ENCODE measurements at regions not wholly inside any gene's neighbourhood (a gene's known extent, or its start where the extent isn't known, plus 50 kb on each side); places are given as distances from the start of the nearest gene placed in this dataset.

GRCh38 chr12:25034676-25035075 lies 85.8 kb upstream of the BCAT1 start:
- Histone ChIP-seq H4K20me1 (ENCODE audit: control insufficient read depth, extremely low read depth, insufficient read depth, low read length) (no peaks in the 10 kb centered on the region), H3K27ac (ENCODE audit: insufficient read depth, low read length) (no peak overlapping the region), H3K36me3 (ENCODE audit: control insufficient read depth, insufficient read depth, low read length) (no peaks in the 10 kb centered on the region), H3K27me3 (ENCODE audit: control insufficient read depth, insufficient read depth, low read length) (peaks cover 6% of the 10 kb centered on the region), H3K4me1 (ENCODE audit: control insufficient read depth, extremely low read depth, insufficient read depth, low read length) (no peaks in the 10 kb centered on the region), H2AFZ (ENCODE audit: low read length) (no peak overlapping the region), H3K79me2 (ENCODE audit: control insufficient read depth, insufficient read depth, low read length) (no peaks in the 10 kb centered on the region), H3K9me3 (ENCODE audit: control insufficient read depth, insufficient read depth, low read depth, low read length) (no peaks in the 10 kb centered on the region), H3K4me3 (replicated peaks in 1 of 4; ENCODE audit: control extremely low read depth in 1 of 4, insufficient read depth in 1 of 4, low read depth in 3 of 4, low read length in 4 of 4) (no peak overlapping the region), H3K9ac (ENCODE audit: insufficient read depth, low read length) (no peak overlapping the region), H3K4me2 (ENCODE audit: extremely low read depth, insufficient read depth, low read length) (no peak overlapping the region)
- no peak for DNase-seq (ENCODE audit: low read depth in 2 of 2)
- TF ChIP-seq CTCF (conservative IDR thresholded peaks at IDR 0.05 in 1 of 2, IDR thresholded peaks at IDR 0.05 in 1 of 2; ENCODE audit: low read depth in 1 of 2, low read length in 2 of 2) (no peak), EZH2 (IDR thresholded peaks at IDR 0.05; ENCODE audit: low read length, missing control alignments) (no peak)

GRCh38 chr12:25025951-25026490 lies 77.1 kb upstream of the BCAT1 start:
- Histone ChIP-seq H2AFZ (ENCODE audit: low read length) (no peak overlapping the region), H3K4me1 (ENCODE audit: control insufficient read depth, extremely low read depth, insufficient read depth, low read length) (no peaks in the 10 kb centered on the region), H3K27me3 (ENCODE audit: control insufficient read depth, insufficient read depth, low read length) (no peaks in the 10 kb centered on the region), H3K9ac (ENCODE audit: insufficient read depth, low read length) (no peak overlapping the region), H3K36me3 (ENCODE audit: control insufficient read depth, insufficient read depth, low read length) (no peaks in the 10 kb centered on the region), H4K20me1 (ENCODE audit: control insufficient read depth, extremely low read depth, insufficient read depth, low read length) (no peaks in the 10 kb centered on the region), H3K79me2 (ENCODE audit: control insufficient read depth, insufficient read depth, low read length) (no peaks in the 10 kb centered on the region), H3K4me2 (ENCODE audit: extremely low read depth, insufficient read depth, low read length) (no peak overlapping the region), H3K27ac (ENCODE audit: insufficient read depth, low read length) (no peak overlapping the region), H3K4me3 (replicated peaks in 1 of 4; ENCODE audit: control extremely low read depth in 1 of 4, insufficient read depth in 1 of 4, low read depth in 3 of 4, low read length in 4 of 4) (no peak overlapping the region), H3K9me3 (ENCODE audit: control insufficient read depth, insufficient read depth, low read depth, low read length) (no peaks in the 10 kb centered on the region)
- no peak for TF ChIP-seq CTCF (conservative IDR thresholded peaks at IDR 0.05 in 1 of 2, IDR thresholded peaks at IDR 0.05 in 1 of 2; ENCODE audit: low read depth in 1 of 2, low read length in 2 of 2)
- TF ChIP-seq EZH2 (IDR thresholded peaks at IDR 0.05; ENCODE audit: low read length, missing control alignments), result no peak
- DNase-seq (ENCODE audit: low read depth in 2 of 2), result no peak

GRCh38 chr12:25025260-25025659 lies 76.4 kb upstream of the BCAT1 start:
- H3K9ac ChIP-seq (ENCODE audit: insufficient read depth, low read length), result no peak overlapping the region

More at GRCh38 chr12:25025260-25025659, 76.4 kb upstream of the BCAT1 start:
- Histone ChIP-seq H4K20me1 (ENCODE audit: control insufficient read depth, extremely low read depth, insufficient read depth, low read length) (no peaks in the 10 kb centered on the region), H2AFZ (ENCODE audit: low read length) (no peak overlapping the region), H3K27me3 (ENCODE audit: control insufficient read depth, insufficient read depth, low read length) (no peaks in the 10 kb centered on the region), H3K36me3 (ENCODE audit: control insufficient read depth, insufficient read depth, low read length) (no peaks in the 10 kb centered on the region), H3K79me2 (ENCODE audit: control insufficient read depth, insufficient read depth, low read length) (no peaks in the 10 kb centered on the region), H3K4me2 (ENCODE audit: extremely low read depth, insufficient read depth, low read length) (no peak overlapping the region), H3K4me1 (ENCODE audit: control insufficient read depth, extremely low read depth, insufficient read depth, low read length) (no peaks in the 10 kb centered on the region), H3K9me3 (ENCODE audit: control insufficient read depth, insufficient read depth, low read depth, low read length) (no peaks in the 10 kb centered on the region), H3K4me3 (replicated peaks in 1 of 4; ENCODE audit: control extremely low read depth in 1 of 4, insufficient read depth in 1 of 4, low read depth in 3 of 4, low read length in 4 of 4) (no peak overlapping the region), H3K27ac (ENCODE audit: insufficient read depth, low read length) (no peak overlapping the region)
- DNase-seq (ENCODE audit: low read depth in 2 of 2), result no peak
- no peak for TF ChIP-seq CTCF (conservative IDR thresholded peaks at IDR 0.05 in 1 of 2, IDR thresholded peaks at IDR 0.05 in 1 of 2; ENCODE audit: low read depth in 1 of 2, low read length in 2 of 2)
- no peak for TF ChIP-seq EZH2 (IDR thresholded peaks at IDR 0.05; ENCODE audit: low read length, missing control alignments)

All from fibroblast of lung (primary cell).